D721Med (cell line): ENCODE measurements at regions not wholly inside any gene's neighbourhood (a gene's known extent, or its start where the extent isn't known, plus 50 kb on each side); places are given as distances from the start of the nearest gene placed in this dataset.

ENCODE experiments used
- DNase-seq: peaks from one replicate; pipeline ENCODE4 v3.0.0; 2011; ENCODE audit warnings: low spot score; ENCODE audit not compliant: insufficient read length
- FAIRE-seq: peaks from 2 replicates; lab custom pipeline; 2011; peaks lifted over from hg19 to GRCh38; lab: Jason Lieb, UNC
- CTCF ChIP-seq: IDR thresholded peaks from 2 replicates; pipeline ENCODE4 v1.5.1; 2012; ENCODE audit warnings: mild to moderate bottlenecking, control low read depth; ENCODE audit not compliant: insufficient read depth; ENCODE audit errors: missing control alignments

GRCh38 chr2:133652398-133652797 is 84.1 kb upstream of the NCKAP5 start:
- DNase-seq: no peak
- TF ChIP-seq CTCF: no peak

GRCh38 chr2:133653056-133653455 is 84.8 kb upstream of the NCKAP5 start:
- DNase-seq (no peak), FAIRE-seq (no peak)
- no peak for TF ChIP-seq CTCF

More at GRCh38 chr2:133652398-133652797, 84.1 kb upstream of the NCKAP5 start:
- FAIRE-seq: no peak

- no peak for TF ChIP-seq CTCF
- DNase-seq (no peak), FAIRE-seq (no peak)
These were observed 86.7 kb upstream of the NCKAP5 start for GRCh38 chr2:133654949-133655348.

GRCh38 chr2:133655610-133656009 is 87.3 kb upstream of the NCKAP5 start:
- FAIRE-seq: no peak
- no peak for DNase-seq
- TF ChIP-seq CTCF: no peak

GRCh38 chr2:133657591-133657990 is 89.3 kb upstream of the NCKAP5 start:
- DNase-seq (no peak), FAIRE-seq (no peak)
- TF ChIP-seq CTCF: no peak

- DNase-seq: no peak
- FAIRE-seq: no peak
- no peak for TF ChIP-seq CTCF
These were observed 90.0 kb upstream of the NCKAP5 start for GRCh38 chr2:133658020-133658903.

- no peak for TF ChIP-seq CTCF
- DNase-seq (no peak), FAIRE-seq (no peak)
These were observed 92.2 kb upstream of the NCKAP5 start for GRCh38 chr2:133660510-133660909.
